ENCODE measurements at regions not wholly inside any gene's neighbourhood (a gene's known extent, or its start where the extent isn't known, plus 50 kb on each side); places are given as distances from the start of the nearest gene placed in this dataset.
"Not testable (repeated sequence)": the region's sequence is repeated elsewhere in the genome, so short reads cannot be mapped to it uniquely, and the experiment has no call there.

DNA sequence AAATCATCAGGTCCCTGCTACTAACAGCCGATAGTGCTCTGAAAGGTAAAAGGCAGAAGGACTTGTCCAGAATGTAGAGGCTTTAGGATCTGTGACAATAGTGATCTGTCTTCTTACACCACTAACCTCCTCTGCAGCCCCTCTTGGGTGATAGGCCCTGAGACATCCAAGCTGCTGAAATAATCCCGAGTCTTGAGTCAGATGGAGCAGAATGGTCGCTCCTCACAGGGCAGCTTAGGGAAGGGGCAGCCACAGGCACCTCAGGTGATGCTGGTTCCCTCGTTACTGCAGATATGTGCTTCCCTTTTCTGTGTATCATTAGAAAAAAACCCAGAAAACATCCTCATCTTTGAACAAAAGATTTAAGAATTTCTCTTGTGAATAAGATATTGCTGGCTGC, 157.1 kb upstream of the DLX2 start:
- DNase-seq (ENCODE audit: low read depth in 2 of 2) = no peak

DNA sequence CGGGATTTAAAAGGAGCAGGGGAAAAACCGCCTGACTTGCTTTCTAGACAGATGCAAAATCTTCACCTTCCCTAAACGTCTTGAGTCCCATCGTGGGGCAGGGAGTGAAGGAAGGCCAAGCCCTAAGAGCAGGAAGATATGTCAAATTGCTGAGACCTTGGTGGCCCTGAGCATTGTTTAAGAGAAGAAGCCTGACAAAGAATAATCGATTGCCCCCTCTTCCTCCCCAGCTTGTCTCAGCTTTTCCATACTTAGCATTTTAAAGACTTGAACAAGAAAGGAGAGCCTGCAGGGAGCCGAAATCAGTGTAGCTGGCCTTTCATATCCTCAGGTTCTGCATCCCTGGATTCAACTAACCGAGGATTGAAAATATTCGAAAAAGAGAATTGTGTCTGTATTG, 157.6 kb upstream of the DLX2 start:
- no peak for DNase-seq (ENCODE audit: low read depth in 2 of 2)

DNA sequence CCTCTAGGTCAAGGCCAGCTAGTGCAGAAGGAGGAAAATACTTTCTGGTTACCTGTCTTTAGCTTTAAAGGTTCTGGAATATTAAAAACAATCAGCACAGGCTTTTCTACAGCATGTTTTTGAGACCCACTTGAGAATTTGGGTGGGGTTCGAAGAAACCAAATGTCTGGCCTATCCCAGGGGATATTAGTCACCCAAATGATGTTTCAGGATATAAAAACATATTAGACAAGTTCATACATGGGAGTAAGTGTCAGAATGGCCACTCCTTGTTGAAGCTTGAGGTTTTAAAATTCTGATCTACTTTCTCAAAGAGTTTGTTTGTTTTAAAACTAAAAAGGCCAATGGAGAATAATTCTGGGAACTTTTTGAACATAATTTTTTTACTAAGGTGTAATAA, 158.6 kb upstream of the DLX2 start:
- DNase-seq (ENCODE audit: low read depth in 2 of 2) = no peak

GRCh38 chr2:172262486-172262885, 159.8 kb upstream of the DLX2 start:
- no peak for DNase-seq (ENCODE audit: low read depth in 2 of 2)

DNA sequence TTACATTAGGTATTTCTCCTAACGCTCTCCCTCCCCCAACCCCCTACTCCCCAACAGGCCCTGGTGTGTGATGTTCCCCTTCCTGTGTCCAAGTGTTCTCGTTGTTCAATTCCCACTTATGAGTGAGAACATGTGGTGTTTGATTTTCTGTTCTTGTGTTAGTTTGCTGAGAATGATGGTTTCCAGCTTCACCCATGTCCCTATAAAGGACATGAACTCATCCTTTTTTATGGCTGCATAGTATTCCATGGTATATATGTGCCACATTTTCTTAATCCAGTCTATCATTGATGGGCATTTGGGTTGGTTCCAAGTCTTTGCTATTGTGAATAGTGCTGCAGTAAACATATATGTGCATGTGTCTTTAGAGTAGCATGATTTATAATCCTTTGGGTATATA, 162.1 kb upstream of the DLX2 start:
- DNase-seq (ENCODE audit: low read depth in 2 of 2) = not testable (repeated sequence)

- DNase-seq (ENCODE audit: low read depth in 2 of 2) = not testable (repeated sequence)
Measured at GRCh38 chr2:172269507-172270244, 157.7 kb upstream of the ITGA6 start.

DNA sequence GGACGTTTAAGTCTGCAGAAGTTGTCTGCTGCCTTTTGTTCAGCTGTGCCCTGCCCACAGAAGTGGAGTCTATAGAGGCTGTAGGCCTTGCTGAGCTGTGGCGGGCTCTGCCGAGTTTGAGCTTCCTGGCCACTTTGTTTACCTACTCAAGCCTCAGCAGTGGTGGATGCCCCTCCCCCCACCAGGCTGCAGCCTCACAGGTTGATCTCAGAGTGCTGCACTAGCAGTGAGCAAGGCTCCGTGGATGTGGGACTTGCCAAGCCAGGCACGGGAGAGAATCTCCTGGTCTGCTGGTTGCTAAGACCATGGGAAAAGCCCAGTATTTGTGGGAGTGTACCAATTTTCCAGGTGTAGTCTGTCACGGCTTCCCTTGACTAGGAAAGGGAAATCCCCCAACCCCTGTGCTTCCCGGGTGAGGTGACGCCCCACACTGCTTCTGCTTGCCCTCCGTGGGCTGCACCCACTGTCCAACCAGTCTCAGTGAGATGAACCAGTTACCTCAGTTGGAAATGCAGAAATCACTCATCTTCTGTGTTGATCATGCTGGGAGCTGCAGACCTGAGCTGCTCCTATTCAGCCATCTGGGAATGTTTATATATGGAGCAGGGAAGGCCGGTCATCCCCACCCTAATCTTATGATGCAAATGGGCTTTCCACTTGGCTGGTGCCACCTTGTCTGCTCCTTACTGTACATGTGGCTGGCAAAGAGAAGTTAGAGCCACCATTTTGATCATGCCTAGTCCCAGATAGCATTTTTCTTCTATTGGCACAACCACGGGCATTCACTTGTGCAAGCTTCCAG, 156.9 kb upstream of the ITGA6 start:
- no peak for DNase-seq (ENCODE audit: low read depth in 2 of 2)

- DNase-seq (ENCODE audit: low read depth in 2 of 2) = no peak
Measured at GRCh38 chr2:172273910-172274571, 153.3 kb upstream of the ITGA6 start.

- no peak for DNase-seq (ENCODE audit: low read depth in 2 of 2)
Measured at GRCh38 chr2:172275239-172275638, 152.1 kb upstream of the ITGA6 start.

GRCh38 chr2:172276961-172277360, 150.4 kb upstream of the ITGA6 start:
- DNase-seq (ENCODE audit: low read depth in 2 of 2) = no peak

GRCh38 chr2:172278667-172279066, 148.7 kb upstream of the ITGA6 start:
- no peak for DNase-seq (ENCODE audit: low read depth in 2 of 2)

DNA sequence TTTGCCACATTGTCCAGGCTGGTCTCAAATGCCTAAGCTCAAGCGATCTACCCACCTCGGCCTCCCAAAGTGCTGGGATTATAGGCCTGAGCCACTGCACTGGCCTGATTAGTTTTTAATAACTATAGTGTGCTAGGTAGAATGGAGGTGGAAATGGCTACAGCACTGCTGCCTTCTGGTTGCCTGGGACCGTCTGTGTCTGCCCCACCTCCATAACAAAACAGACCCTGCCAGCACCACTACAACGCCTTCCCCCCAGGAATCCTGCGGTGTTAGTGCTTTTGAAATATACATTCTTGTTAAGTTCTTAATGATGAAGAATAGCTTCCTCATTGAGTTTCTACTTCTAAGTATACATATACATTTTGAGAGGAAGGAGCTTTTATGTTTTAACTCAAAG, 148.2 kb upstream of the ITGA6 start:
- no peak for DNase-seq (ENCODE audit: low read depth in 2 of 2)

- DNase-seq (ENCODE audit: low read depth in 2 of 2) = no peak
Measured at GRCh38 chr2:172279813-172280212, 147.6 kb upstream of the ITGA6 start.

- DNase-seq (ENCODE audit: low read depth in 2 of 2) = no peak
Measured at GRCh38 chr2:172280571-172281361, 146.6 kb upstream of the ITGA6 start.

- DNase-seq (ENCODE audit: low read depth in 2 of 2) = no peak
Measured at GRCh38 chr2:172281648-172282570, 145.5 kb upstream of the ITGA6 start.

DNA sequence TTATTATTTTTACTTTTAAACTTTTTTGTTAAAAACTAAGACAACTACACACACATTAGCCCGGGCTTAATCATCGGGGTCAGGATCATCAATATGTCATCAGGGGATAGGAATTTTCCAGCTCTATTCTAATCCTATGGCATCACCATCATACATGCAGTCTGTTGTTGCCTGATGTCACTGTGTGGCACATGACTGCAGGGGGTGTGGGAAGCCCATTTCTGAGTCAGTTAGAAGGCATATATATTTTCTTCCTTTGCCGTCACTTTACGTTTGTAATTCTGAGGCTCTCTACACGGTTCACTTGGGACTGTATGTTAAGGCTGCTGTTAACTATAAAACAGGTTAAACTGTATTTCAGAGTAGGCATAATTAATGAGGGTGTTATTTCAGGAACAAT, 144.4 kb upstream of the ITGA6 start:
- no peak for DNase-seq (ENCODE audit: low read depth in 2 of 2)

DNA sequence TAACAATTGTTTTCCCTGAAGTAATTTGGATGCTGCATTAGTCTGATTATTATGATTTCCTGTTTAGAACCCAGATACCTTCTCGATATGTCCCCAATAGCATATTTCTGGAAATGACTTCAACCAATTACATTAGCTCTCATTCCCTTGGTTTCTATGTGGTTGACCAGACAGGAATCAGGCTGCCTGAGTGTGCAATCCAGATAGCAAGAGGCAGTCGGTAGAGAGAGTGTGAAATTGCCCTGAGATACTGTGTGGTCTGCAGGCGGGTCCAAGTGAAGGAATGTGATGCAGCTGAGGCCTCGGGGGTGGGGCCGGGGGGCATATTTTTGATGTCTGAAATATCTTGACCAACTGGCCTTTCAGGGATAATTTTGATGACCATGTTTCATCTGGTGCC, 143.9 kb upstream of the ITGA6 start:
- DNase-seq (ENCODE audit: low read depth in 2 of 2) = no peak

DNA sequence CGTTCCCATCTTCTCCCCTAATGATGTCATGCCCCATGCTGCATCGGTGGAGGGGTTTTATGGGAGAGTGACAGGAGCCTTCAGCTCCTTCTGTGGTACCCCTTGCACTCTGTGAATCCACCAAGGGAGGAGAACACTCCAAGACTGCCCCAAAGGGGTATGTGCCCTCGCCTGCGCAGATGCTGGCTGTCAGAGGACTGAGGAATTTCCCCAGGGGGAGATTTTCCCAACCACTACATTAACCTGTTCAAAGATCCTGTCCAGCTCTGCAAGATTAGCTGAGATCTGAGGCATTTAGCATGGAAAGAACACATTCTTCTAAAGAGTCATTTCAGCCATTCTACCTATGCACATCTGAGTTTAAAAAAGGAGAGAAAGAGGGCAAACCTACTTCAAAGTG, 143.2 kb upstream of the ITGA6 start:
- no peak for DNase-seq (ENCODE audit: low read depth in 2 of 2)

GRCh38 chr2:172285010-172285621, 142.3 kb upstream of the ITGA6 start:
- no peak for DNase-seq (ENCODE audit: low read depth in 2 of 2)

GRCh38 chr2:172285760-172286159, 141.6 kb upstream of the ITGA6 start:
- DNase-seq (ENCODE audit: low read depth in 2 of 2) = no peak
